GM10248 (cell line): ENCODE measurements at regions not wholly inside any gene's neighbourhood (a gene's known extent, or its start where the extent isn't known, plus 50 kb on each side); places are given as distances from the start of the nearest gene placed in this dataset.

ENCODE experiments used
- CTCF ChIA-PET: fragments of 300-600 bp; sonication (Branson Sonifier 250); formaldehyde crosslinking; extraction: SDS; loops from one replicate; lab custom pipeline; 2021; ENCODE audit warnings: antibody characterized with exemption; lab: Yijun Ruan, JAX
- POLR2A ChIA-PET: fragments of 350-650 bp; sonication (Branson Sonifier 250); formaldehyde crosslinking; extraction: SDS; loops from one replicate; lab custom pipeline; 2020; ENCODE audit warnings: antibody characterized with exemption; lab: Yijun Ruan, JAX
- DNase-seq: peaks from one replicate; pipeline ENCODE4 v3.0.0; 2012; ENCODE audit errors: extremely low spot score
- TF ChIP-seq, protein P1 (sequence below): IDR thresholded peaks from 2 replicates; pipeline ENCODE4 v1.5.1; 2012; ENCODE audit warnings: mild to moderate bottlenecking, low read depth; ENCODE audit errors: extremely low read depth, missing control alignments, control extremely low read depth

- DNase-seq, result no peak
- ChIA-PET POLR2A (no interaction called here), CTCF (interaction anchor here (0.7 to 1.8 kb wide), 4 partner anchors 13 to 809 kb away, joined by 3 to 7 read pairs (median 3); no protein-coding TSS in a partner anchor)
- TF ChIP-seq, protein P1, sequence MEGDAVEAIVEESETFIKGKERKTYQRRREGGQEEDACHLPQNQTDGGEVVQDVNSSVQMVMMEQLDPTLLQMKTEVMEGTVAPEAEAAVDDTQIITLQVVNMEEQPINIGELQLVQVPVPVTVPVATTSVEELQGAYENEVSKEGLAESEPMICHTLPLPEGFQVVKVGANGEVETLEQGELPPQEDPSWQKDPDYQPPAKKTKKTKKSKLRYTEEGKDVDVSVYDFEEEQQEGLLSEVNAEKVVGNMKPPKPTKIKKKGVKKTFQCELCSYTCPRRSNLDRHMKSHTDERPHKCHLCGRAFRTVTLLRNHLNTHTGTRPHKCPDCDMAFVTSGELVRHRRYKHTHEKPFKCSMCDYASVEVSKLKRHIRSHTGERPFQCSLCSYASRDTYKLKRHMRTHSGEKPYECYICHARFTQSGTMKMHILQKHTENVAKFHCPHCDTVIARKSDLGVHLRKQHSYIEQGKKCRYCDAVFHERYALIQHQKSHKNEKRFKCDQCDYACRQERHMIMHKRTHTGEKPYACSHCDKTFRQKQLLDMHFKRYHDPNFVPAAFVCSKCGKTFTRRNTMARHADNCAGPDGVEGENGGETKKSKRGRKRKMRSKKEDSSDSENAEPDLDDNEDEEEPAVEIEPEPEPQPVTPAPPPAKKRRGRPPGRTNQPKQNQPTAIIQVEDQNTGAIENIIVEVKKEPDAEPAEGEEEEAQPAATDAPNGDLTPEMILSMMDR, result peak; percentile 21
Measured at GRCh38 chr5:53425687-53426511, 54.5 kb upstream of the FST start.

DNA sequence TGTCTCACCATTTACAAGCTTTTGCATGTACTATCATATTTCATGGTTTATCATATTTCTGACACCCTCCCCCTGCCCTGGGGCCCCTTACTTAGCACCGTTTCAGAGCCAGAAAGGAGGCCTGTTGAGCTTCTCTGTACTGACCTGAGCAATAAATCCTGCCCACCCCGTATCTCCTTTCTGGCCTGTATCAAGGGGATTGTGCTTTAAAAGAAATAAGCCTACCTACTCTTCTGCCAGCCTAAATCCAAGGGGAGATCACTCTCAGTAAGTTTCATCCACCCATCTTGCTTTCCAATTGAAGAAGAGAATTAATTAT, 54.0 kb upstream of the FST start:
- ChIA-PET POLR2A (no interaction called here), CTCF (interaction anchor here (0.7 to 1.8 kb wide), 3 partner anchors 12 to 803 kb away, joined by 3 to 7 read pairs (median 3); no protein-coding TSS in a partner anchor)
- DNase-seq, result no peak
- TF ChIP-seq, protein P1, result no peak

- TF ChIP-seq, protein P1, result no peak
- DNase-seq, result no peak
- CTCF ChIA-PET, result interaction anchor here (0.7 to 1.8 kb wide), 5 partner anchors 12 to 802 kb away, joined by 3 to 7 read pairs (median 3); no protein-coding TSS in a partner anchor
- POLR2A ChIA-PET, result no interaction called here
Measured at GRCh38 chr5:53426878-53427277, 53.6 kb upstream of the FST start.

DNA sequence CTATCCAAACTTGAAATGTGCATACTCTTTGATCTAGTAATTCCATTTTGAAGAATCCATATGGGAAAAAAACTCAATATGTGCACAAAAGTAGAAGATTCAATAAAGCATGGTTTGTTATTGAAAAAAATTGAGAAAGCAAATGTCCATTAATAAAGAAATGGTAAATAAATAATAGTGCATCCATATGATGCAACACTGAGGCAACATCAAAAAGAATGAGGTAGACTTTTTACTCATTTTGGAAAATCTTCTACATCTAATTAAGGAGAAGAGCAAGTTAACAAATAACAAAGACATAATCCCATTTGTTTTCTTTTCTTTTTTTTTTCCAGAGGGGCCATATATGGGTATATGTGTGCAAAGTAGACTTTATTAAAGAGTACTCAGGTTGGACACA, 52.5 kb upstream of the FST start:
- no peak for DNase-seq
- TF ChIP-seq, protein P1, result no peak
- POLR2A ChIA-PET, result no interaction called here
- CTCF ChIA-PET, result interaction anchor here (1.1 kb wide), 1 partner anchor 13 kb away, joined by 3 read pairs; no protein-coding TSS in a partner anchor

- DNase-seq, result no peak
- TF ChIP-seq, protein P1, result no peak
- ChIA-PET CTCF (interaction anchor here (0.6 to 0.8 kb wide), 2 partner anchors 9 to 481 kb away, joined by 3 read pairs; no protein-coding TSS in a partner anchor), POLR2A (no interaction called here)
Measured at GRCh38 chr5:53429706-53430105, 50.7 kb upstream of the FST start.

- ChIA-PET CTCF (no interaction called here), POLR2A (no interaction called here)
- TF ChIP-seq, protein P1, result peak; percentile 29
- no peak for DNase-seq
Measured at GRCh38 chr5:53430618-53431252, 49.7 kb upstream of the FST start.
